ENCODE measurements at regions not wholly inside any gene's neighbourhood (a gene's known extent, or its start where the extent isn't known, plus 50 kb on each side); places are given as distances from the start of the nearest gene placed in this dataset.

GRCh38 chr14:86420131-86420530 lies 890.2 kb downstream of the FLRT2 start:
- H3K27me3 Mint-ChIP-seq (ENCODE audit: low read depth in 2 of 2), result no peaks in the 10 kb centered on the region
- H3K4me1 ChIP-seq (ENCODE audit: control insufficient read depth, insufficient read depth, low read length), result no peaks in the 10 kb centered on the region
- no peak for DNase-seq
- peaks cover 0 to under 1% of the 10 kb centered on the region in 2 donors for H3K9me3 Mint-ChIP-seq
- intact Hi-C loops (cut with micrococcal nuclease), result no loop called here
- H3K9me3 ChIP-seq (ENCODE audit: control insufficient read depth, insufficient read depth, low read length), result no peaks in the 10 kb centered on the region
- H3K27me3 ChIP-seq (ENCODE audit: control insufficient read depth, insufficient read depth, low read length), result no peaks in the 10 kb centered on the region
- H3K4me3 Mint-ChIP-seq, result no peak overlapping the region
- no peaks in the 10 kb centered on the region for H3K4me1 Mint-ChIP-seq
- ATAC-seq, result no peak
- H3K27ac Mint-ChIP-seq, result no peak overlapping the region
- no peak overlapping the region for H3K4me3 ChIP-seq (ENCODE audit: low read length)
- no peak for TF ChIP-seq CTCF (IDR thresholded peaks at IDR 0.05)
- H3K36me3 Mint-ChIP-seq, result no peaks in the 10 kb centered on the region
- no peaks in the 10 kb centered on the region for H3K36me3 ChIP-seq (ENCODE audit: control insufficient read depth, insufficient read depth, low read length)
- no peak overlapping the region for H3K27ac ChIP-seq (ENCODE audit: low read length)

- no peak overlapping the region for H3K27ac Mint-ChIP-seq
- intact Hi-C loops (cut with micrococcal nuclease), result no loop called here
- H3K27me3 ChIP-seq (ENCODE audit: control insufficient read depth, insufficient read depth, low read length), result no peaks in the 10 kb centered on the region
- no peak overlapping the region for H3K4me3 ChIP-seq (ENCODE audit: low read length)
- H3K27me3 Mint-ChIP-seq (ENCODE audit: low read depth in 2 of 2), result no peaks in the 10 kb centered on the region
- 86% methylated on average over 1 of the region's 1 CpG for WGBS (ENCODE audit: insufficient coverage)
- no peak for TF ChIP-seq CTCF (IDR thresholded peaks at IDR 0.05)
- H3K27ac ChIP-seq (ENCODE audit: low read length), result no peak overlapping the region
- no peaks in the 10 kb centered on the region for H3K9me3 ChIP-seq (ENCODE audit: control insufficient read depth, insufficient read depth, low read length)
- H3K36me3 ChIP-seq (ENCODE audit: control insufficient read depth, insufficient read depth, low read length), result no peaks in the 10 kb centered on the region
- H3K4me3 Mint-ChIP-seq, result no peak overlapping the region
- H3K36me3 Mint-ChIP-seq, result no peaks in the 10 kb centered on the region
- no peaks in the 10 kb centered on the region for H3K4me1 ChIP-seq (ENCODE audit: control insufficient read depth, insufficient read depth, low read length)
- no peak for DNase-seq
- H3K9me3 Mint-ChIP-seq, result peaks cover 0 to 3% of the 10 kb centered on the region in 2 donors
- H3K4me1 Mint-ChIP-seq, result no peaks in the 10 kb centered on the region
- ATAC-seq, result no peak
These were observed 884.2 kb downstream of the FLRT2 start for GRCh38 chr14:86414146-86414545.

GRCh38 chr14:86404989-86405649 lies 875.2 kb downstream of the FLRT2 start:
- Mint-ChIP-seq H3K9me3 (peaks cover 0 to 3% of the 10 kb centered on the region in 2 donors), H3K4me1 (no peaks in the 10 kb centered on the region), H3K27me3 (ENCODE audit: low read depth in 2 of 2) (no peaks in the 10 kb centered on the region), H3K4me3 (no peak overlapping the region), H3K36me3 (no peaks in the 10 kb centered on the region), H3K27ac (no peak overlapping the region)
- intact Hi-C loops (cut with micrococcal nuclease), result no loop called here
- DNase-seq (no peak), ATAC-seq (no peak)
- WGBS (ENCODE audit: insufficient coverage), result 86% methylated on average over 3 of the region's 3 CpGs
- Histone ChIP-seq H3K27ac (ENCODE audit: low read length) (no peak overlapping the region), H3K4me1 (ENCODE audit: control insufficient read depth, insufficient read depth, low read length) (no peaks in the 10 kb centered on the region), H3K27me3 (ENCODE audit: control insufficient read depth, insufficient read depth, low read length) (no peaks in the 10 kb centered on the region), H3K4me3 (ENCODE audit: low read length) (no peak overlapping the region), H3K36me3 (ENCODE audit: control insufficient read depth, insufficient read depth, low read length) (no peaks in the 10 kb centered on the region), H3K9me3 (ENCODE audit: control insufficient read depth, insufficient read depth, low read length) (no peaks in the 10 kb centered on the region)
- TF ChIP-seq CTCF (IDR thresholded peaks at IDR 0.05), result no peak

- Mint-ChIP-seq H3K36me3 (no peaks in the 10 kb centered on the region), H3K9me3 (peaks cover 0 to 3% of the 10 kb centered on the region in 2 donors), H3K27ac (no peak overlapping the region), H3K4me3 (no peak overlapping the region), H3K4me1 (no peaks in the 10 kb centered on the region), H3K27me3 (ENCODE audit: low read depth in 2 of 2) (no peaks in the 10 kb centered on the region)
- Histone ChIP-seq H3K4me3 (ENCODE audit: low read length) (no peak overlapping the region), H3K27me3 (ENCODE audit: control insufficient read depth, insufficient read depth, low read length) (no peaks in the 10 kb centered on the region), H3K36me3 (ENCODE audit: control insufficient read depth, insufficient read depth, low read length) (no peaks in the 10 kb centered on the region), H3K27ac (ENCODE audit: low read length) (no peak overlapping the region), H3K9me3 (ENCODE audit: control insufficient read depth, insufficient read depth, low read length) (no peaks in the 10 kb centered on the region), H3K4me1 (ENCODE audit: control insufficient read depth, insufficient read depth, low read length) (no peaks in the 10 kb centered on the region)
- ATAC-seq, result no peak
- no peak for TF ChIP-seq CTCF (IDR thresholded peaks at IDR 0.05)
- no peak for DNase-seq
- WGBS (ENCODE audit: insufficient coverage), result 100% methylated on average over 1 of the region's 2 CpGs
- intact Hi-C loops (cut with micrococcal nuclease), result no loop called here
These were observed 874.5 kb downstream of the FLRT2 start for GRCh38 chr14:86404425-86404824.
